ENCODE measurements at regions not wholly inside any gene's neighbourhood (a gene's known extent, or its start where the extent isn't known, plus 50 kb on each side); places are given as distances from the start of the nearest gene placed in this dataset.

GRCh38 chr11:23377909-23378308 is 517.6 kb upstream of the CCDC179 start:
- Histone ChIP-seq H3K4me3 (no peak overlapping the region), H3K27me3 (ENCODE audit: insufficient read depth, low read depth) (no peaks in the 10 kb centered on the region), H3K4me1 (replicated peaks; ENCODE audit: insufficient read depth) (no peaks in the 10 kb centered on the region), H3K36me3 (ENCODE audit: low read depth) (no peaks in the 10 kb centered on the region), H2AFZ (no peak overlapping the region), H3K9me2 (ENCODE audit: insufficient read depth) (no peaks in the 10 kb centered on the region), H4K20me1 (ENCODE audit: insufficient read depth) (no peaks in the 10 kb centered on the region), H3K79me2 (ENCODE audit: low read depth) (no peaks in the 10 kb centered on the region), H3K9me3 (ENCODE audit: insufficient read depth, low read depth) (no peaks in the 10 kb centered on the region), H3K27ac (no peak overlapping the region), H3F3A (ENCODE audit: insufficient read depth, low read depth) (no peaks in the 10 kb centered on the region), H3K4me2 (no peak overlapping the region)
- BruUV-seq (replicated peaks): no TSS peak
- CTCF ChIA-PET: no interaction called here
- intact Hi-C loops (cut with micrococcal nuclease; ENCODE audit: unreplicated experiment): no loop called here
- POLR2A ChIA-PET (ENCODE audit: unreplicated experiment): no interaction called here
- TF ChIP-seq EZH2 (IDR thresholded peaks at IDR 0.05; ENCODE audit: low read depth): no peak
- TF ChIP-seq, protein P1, sequence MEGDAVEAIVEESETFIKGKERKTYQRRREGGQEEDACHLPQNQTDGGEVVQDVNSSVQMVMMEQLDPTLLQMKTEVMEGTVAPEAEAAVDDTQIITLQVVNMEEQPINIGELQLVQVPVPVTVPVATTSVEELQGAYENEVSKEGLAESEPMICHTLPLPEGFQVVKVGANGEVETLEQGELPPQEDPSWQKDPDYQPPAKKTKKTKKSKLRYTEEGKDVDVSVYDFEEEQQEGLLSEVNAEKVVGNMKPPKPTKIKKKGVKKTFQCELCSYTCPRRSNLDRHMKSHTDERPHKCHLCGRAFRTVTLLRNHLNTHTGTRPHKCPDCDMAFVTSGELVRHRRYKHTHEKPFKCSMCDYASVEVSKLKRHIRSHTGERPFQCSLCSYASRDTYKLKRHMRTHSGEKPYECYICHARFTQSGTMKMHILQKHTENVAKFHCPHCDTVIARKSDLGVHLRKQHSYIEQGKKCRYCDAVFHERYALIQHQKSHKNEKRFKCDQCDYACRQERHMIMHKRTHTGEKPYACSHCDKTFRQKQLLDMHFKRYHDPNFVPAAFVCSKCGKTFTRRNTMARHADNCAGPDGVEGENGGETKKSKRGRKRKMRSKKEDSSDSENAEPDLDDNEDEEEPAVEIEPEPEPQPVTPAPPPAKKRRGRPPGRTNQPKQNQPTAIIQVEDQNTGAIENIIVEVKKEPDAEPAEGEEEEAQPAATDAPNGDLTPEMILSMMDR (conservative IDR thresholded peaks at IDR 0.05): no peak
- no peak for DNase-seq

GRCh38 chr11:23391031-23391430 is 530.8 kb upstream of the CCDC179 start:
- Histone ChIP-seq H3K27ac (no peak overlapping the region), H3F3A (ENCODE audit: insufficient read depth, low read depth) (no peaks in the 10 kb centered on the region), H3K9me2 (ENCODE audit: insufficient read depth) (no peaks in the 10 kb centered on the region), H3K4me1 (replicated peaks; ENCODE audit: insufficient read depth) (no peaks in the 10 kb centered on the region), H3K79me2 (ENCODE audit: low read depth) (no peaks in the 10 kb centered on the region), H3K9me3 (ENCODE audit: insufficient read depth, low read depth) (no peaks in the 10 kb centered on the region), H3K27me3 (ENCODE audit: insufficient read depth, low read depth) (no peaks in the 10 kb centered on the region), H3K4me3 (no peak overlapping the region), H3K4me2 (no peak overlapping the region), H2AFZ (no peak overlapping the region), H3K36me3 (ENCODE audit: low read depth) (no peaks in the 10 kb centered on the region), H4K20me1 (ENCODE audit: insufficient read depth) (no peaks in the 10 kb centered on the region)
- intact Hi-C loops (cut with micrococcal nuclease; ENCODE audit: unreplicated experiment): no loop called here
- POLR2A ChIA-PET (ENCODE audit: unreplicated experiment): no interaction called here
- no TSS peak for BruUV-seq (replicated peaks)
- CTCF ChIA-PET: no interaction called here
- DNase-seq: no peak
- no peak for TF ChIP-seq EZH2 (IDR thresholded peaks at IDR 0.05; ENCODE audit: low read depth)
- TF ChIP-seq, protein P1 (conservative IDR thresholded peaks at IDR 0.05): no peak

DNA sequence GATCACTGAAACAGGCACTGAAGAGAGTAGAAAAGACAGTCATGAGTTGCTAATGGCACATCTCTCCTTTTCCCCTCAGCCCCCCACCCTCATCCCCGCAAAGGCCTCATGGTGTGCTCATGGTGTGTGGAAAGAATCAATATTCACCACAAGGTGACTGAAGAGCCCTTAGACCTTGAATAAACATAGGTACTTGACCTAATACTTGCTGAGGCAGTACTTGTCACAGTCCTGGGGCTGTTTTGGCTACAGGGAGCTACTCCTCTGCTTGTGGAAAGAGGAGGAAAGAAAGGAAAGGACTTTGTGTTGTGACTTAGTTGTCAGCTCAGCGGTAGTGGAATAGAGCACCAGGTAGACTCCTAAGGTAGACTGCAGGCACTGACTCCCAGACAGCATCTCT is 537.8 kb upstream of the CCDC179 start:
- H3K4me1 ChIP-seq (replicated peaks; ENCODE audit: insufficient read depth): no peaks in the 10 kb centered on the region
- H3K27me3 ChIP-seq (ENCODE audit: insufficient read depth, low read depth): no peaks in the 10 kb centered on the region
- no peaks in the 10 kb centered on the region for H3K9me2 ChIP-seq (ENCODE audit: insufficient read depth)
- no TSS peak for BruUV-seq (replicated peaks)
- H3K4me3 ChIP-seq: no peak overlapping the region
- no peak overlapping the region for H3K27ac ChIP-seq
- no peak overlapping the region for H3K4me2 ChIP-seq
- intact Hi-C loops (cut with micrococcal nuclease; ENCODE audit: unreplicated experiment): no loop called here
- no peak for TF ChIP-seq EZH2 (IDR thresholded peaks at IDR 0.05; ENCODE audit: low read depth)
- TF ChIP-seq, protein P1 (conservative IDR thresholded peaks at IDR 0.05): no peak
- no peaks in the 10 kb centered on the region for H3K36me3 ChIP-seq (ENCODE audit: low read depth)
- no peaks in the 10 kb centered on the region for H4K20me1 ChIP-seq (ENCODE audit: insufficient read depth)
- H3K9me3 ChIP-seq (ENCODE audit: insufficient read depth, low read depth): no peaks in the 10 kb centered on the region
- no peaks in the 10 kb centered on the region for H3F3A ChIP-seq (ENCODE audit: insufficient read depth, low read depth)
- ChIA-PET POLR2A (ENCODE audit: unreplicated experiment) (no interaction called here), CTCF (no interaction called here)
- no peak for DNase-seq
- no peaks in the 10 kb centered on the region for H3K79me2 ChIP-seq (ENCODE audit: low read depth)
- no peak overlapping the region for H2AFZ ChIP-seq

Measured in PC-9 (cell line).